ENCODE measurements at regions not wholly inside any gene's neighbourhood (a gene's known extent, or its start where the extent isn't known, plus 50 kb on each side); places are given as distances from the start of the nearest gene placed in this dataset.

DNA sequence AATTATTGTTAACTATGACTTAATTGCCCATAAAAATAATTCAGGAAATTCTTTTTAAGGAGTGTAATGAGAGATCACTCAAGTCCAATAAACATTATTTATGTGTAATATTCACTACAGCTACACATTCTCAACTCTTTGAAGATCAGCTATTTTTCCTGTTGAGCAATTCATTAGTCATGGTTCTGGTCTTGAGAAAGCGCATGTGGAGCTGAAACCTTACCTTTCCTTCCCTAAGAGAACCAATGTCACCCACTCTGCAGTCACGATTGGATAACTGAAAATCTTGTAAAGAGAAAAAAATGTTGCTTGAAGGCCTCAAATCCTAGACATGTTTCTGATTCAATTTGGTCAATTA lies 736.9 kb upstream of the MARCKS start:
- DNase-seq = no peak

GRCh38 chr6:113120582-113121285 lies 736.4 kb upstream of the MARCKS start:
- peak; percentile 11 for DNase-seq

GRCh38 chr6:113121571-113121970 lies 735.6 kb upstream of the MARCKS start:
- DNase-seq = no peak

- no peak for DNase-seq
Measured at GRCh38 chr6:113122060-113122459, 735.1 kb upstream of the MARCKS start.

GRCh38 chr6:113125626-113126025 lies 731.5 kb upstream of the MARCKS start:
- no peak for DNase-seq

GRCh38 chr6:113127786-113128419 lies 729.2 kb upstream of the MARCKS start:
- DNase-seq = no peak

- no peak for DNase-seq
Measured at GRCh38 chr6:113128661-113129060, 728.5 kb upstream of the MARCKS start.

GRCh38 chr6:113129991-113130390 lies 727.2 kb upstream of the MARCKS start:
- no peak for DNase-seq

- DNase-seq = no peak
Measured at GRCh38 chr6:113137426-113137825, 719.7 kb upstream of the MARCKS start.

DNA sequence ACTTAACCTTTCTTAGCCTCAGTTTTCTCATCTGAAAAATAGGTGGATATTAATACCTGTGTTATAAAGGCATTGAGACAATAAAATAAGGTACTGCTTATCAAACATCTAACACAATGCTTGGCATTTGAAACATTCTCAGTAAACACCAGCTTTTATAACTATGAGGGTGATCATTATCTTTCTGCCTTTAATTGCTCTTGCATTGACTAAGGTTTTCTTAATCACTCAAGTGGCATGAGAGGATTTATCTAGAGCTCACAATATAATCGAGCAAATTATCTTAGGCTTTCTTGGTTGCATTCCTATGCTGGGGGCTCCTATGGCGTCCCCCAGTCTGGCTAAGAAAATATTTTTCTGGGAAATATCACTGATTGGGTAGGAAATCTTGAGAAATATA lies 716.4 kb upstream of the MARCKS start:
- no peak for DNase-seq

GRCh38 chr6:113141901-113142300 lies 715.2 kb upstream of the MARCKS start:
- DNase-seq = no peak

GRCh38 chr6:113142671-113143174 lies 714.4 kb upstream of the MARCKS start:
- no peak for DNase-seq

GRCh38 chr6:113143206-113143605 lies 713.9 kb upstream of the MARCKS start:
- DNase-seq = no peak

DNA sequence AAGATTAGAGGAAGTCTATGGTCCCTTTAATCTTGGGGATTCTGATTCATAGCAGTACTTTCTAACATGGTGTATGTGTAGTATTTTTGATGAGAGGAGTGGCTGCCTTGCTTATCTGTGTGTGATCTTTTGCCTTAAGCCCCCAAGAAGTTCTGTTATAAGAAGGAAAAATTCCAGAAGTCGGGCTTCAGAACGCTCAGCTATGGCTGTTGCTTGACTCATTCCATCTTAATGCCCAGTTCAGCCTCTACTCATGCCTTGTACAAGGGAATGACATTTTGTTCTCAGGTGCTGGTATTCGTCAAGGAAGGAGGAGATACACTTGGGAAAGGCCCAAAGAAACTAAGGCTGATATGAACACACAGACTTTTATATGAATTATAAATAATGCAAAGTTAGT lies 713.0 kb upstream of the MARCKS start:
- DNase-seq = no peak

- no peak for DNase-seq
Measured at GRCh38 chr6:113146878-113147277, 710.3 kb upstream of the MARCKS start.

DNA sequence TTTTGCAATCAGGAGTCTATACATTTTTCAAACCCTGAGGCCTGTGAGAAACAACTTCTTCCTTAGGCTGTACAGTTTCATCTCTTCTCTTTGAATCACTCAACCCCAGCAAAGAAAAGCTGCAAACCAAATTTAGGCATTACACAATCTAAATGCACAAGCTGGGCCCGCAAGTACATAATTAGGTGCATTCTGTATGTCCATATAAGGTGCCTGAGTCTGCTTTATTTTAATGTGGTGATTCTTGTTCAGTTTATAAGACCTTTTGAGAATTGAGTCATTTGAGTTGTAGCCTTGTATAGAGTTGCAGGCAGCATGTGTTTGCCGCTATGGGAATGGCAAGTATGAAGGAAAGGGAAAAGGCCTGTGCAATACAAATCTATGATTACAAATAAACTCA lies 709.6 kb upstream of the MARCKS start:
- no peak for DNase-seq

- DNase-seq = no peak
Measured at GRCh38 chr6:113148566-113148965, 708.6 kb upstream of the MARCKS start.

DNA sequence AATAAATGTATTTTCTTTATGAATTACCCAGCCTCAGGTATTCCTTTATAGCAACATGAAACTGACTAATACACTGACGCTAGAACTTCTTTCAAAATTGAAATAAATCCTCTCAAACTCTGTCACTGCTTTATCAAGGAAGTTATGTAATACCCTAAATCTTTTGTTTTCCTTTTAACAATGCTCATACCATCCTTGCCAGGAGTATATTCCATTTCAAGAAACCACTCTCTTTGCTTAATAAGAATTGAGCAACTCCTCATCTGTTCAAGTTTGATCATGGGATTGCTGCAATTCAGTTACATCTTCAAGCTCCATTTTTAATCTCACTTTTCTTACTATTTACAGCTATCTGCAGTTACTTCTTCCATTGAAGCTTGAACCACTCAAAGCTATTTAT lies 707.6 kb upstream of the MARCKS start:
- DNase-seq = no peak

DNA sequence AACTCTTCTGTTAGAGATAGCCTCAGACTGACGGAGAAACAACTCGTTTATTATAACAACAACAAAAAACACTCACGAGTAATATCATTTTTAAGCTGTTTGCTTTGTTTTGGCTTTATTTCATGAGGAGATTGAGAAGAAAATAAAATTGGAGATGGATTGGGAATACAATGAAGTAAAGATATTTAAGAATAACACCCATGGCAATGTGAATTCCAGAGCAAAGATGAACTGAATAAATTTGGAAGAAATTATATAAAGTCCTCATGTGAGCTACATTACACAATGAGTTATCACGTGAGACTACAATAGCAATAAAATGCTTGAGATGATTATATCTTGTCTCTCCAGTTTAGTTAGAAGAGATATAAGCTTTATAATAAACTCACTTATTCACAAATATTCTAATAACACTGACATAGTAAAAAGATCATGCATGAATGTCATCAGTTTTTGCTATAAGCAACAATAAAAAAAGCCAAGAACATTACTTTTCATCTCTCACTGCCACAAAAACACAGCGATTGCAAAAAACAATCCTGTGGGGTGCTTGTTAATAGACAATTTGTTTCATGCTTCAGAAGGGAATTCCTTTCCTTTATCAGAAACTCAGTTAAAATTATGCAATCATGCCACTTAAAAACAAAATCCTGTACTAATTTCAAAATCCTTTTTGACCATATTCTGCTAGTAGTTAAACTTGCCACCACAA lies 696.7 kb upstream of the MARCKS start:
- no peak for DNase-seq

DNA sequence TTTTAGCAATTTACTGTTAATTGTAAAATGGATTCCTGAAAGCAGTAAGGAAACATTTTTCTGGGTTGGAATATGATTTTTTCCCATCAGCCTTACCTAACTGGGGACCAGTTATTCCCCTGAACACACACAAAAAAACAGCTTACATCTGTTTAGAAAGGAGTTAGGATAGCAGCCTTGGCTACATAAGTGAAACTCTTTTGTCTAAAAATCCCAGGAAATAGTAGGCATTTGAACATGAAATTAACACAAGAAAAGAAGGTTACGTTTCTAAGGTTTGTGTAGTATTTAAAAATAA lies 696.2 kb upstream of the MARCKS start:
- DNase-seq = no peak

GRCh38 chr6:113162739-113163138 lies 694.4 kb upstream of the MARCKS start:
- DNase-seq = no peak

- DNase-seq = no peak
Measured at GRCh38 chr6:113168057-113168456, 689.1 kb upstream of the MARCKS start.

DNA sequence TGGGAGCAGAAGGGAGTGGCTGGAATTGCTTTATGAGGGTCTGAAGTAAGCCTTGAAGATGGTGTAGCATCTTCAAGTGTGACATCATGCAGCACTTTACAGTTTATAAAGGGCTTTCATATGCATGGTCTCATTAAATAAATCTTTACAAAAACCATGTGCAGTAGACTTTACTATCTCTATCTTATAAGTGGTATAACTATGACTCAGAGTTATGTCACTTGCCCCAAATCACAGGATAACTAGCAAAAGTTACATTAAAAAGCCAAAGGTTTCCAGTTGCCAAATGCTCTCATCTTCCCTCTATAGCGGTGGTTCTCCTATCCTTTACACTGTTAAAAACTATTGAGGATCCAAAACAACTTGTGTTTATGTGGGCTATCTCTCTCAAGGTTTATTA lies 687.7 kb upstream of the MARCKS start:
- DNase-seq = no peak

DNA sequence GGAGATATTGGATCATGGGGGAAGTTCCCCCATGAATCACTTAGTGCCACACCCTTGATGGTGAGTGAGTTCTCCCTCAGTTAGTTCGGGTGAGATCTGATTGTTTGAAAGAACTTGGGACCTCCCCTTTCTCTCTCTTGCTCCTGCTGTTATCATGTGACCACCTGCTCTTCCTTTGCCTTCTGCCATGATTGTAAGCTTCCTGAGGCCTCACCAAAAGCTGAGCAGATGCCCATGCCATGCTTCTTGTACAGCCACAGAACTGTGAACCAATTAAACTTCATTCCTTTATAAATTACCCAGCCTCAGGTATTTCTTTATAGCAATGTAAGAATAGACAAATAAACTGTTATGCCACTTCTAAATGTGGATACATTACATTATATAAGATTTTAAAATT lies 686.7 kb upstream of the MARCKS start:
- DNase-seq = no peak

All from NK-92 treated with Interleukin-12 subunit alpha and Interleukin-12 subunit beta, amount 100 ng/mL, for 24 hours (cell line).